Neuronal stem cell (in vitro differentiated cells): ENCODE measurements at regions not wholly inside any gene's neighbourhood (a gene's known extent, or its start where the extent isn't known, plus 50 kb on each side); places are given as distances from the start of the nearest gene placed in this dataset.
A peak's percentile ranks its signal among the peaks of the same experiment; 100 is the strongest.

Experiments
- DNase-seq: peaks from one replicate; pipeline ENCODE4 v3.0.0-alpha.2; 2013; ENCODE audit warnings: low spot score
- H2AFZ ChIP-seq: one replicate; pipeline ENCODE4 v1.6.1; 2013; ENCODE audit warnings: mild to moderate bottlenecking, low read length, inconsistent platforms
- H2AK5ac ChIP-seq: 2 replicates; pipeline ENCODE4 v1.6.1; 2013; ENCODE audit warnings: low read depth, mild to moderate bottlenecking, inconsistent platforms, low read length, moderate library complexity, mixed read lengths
- H2BK120ac ChIP-seq: 2 replicates; pipeline ENCODE4 v1.6.1; 2013; ENCODE audit warnings: low read depth, mild to moderate bottlenecking, inconsistent platforms, low read length, moderate library complexity, mixed read lengths
- H2BK12ac ChIP-seq: one replicate; pipeline ENCODE4 v1.6.1; 2013; ENCODE audit warnings: low read length, inconsistent platforms
- H2BK15ac ChIP-seq: 2 replicates; pipeline ENCODE4 v1.6.1; 2013; ENCODE audit warnings: mild to moderate bottlenecking, low read length, inconsistent platforms, mixed read lengths
- H2BK5ac ChIP-seq: one replicate; pipeline ENCODE4 v1.6.1; 2013; ENCODE audit warnings: inconsistent platforms, mild to moderate bottlenecking, low read length, moderate library complexity
- H3K14ac ChIP-seq: one replicate; pipeline ENCODE4 v1.6.1; 2013; ENCODE audit warnings: low read length, inconsistent platforms
- H3K18ac ChIP-seq: 2 replicates; pipeline ENCODE4 v1.6.1; 2013; ENCODE audit warnings: low read length, inconsistent platforms
- H3K23ac ChIP-seq: 2 replicates; pipeline ENCODE4 v1.6.1; 2013; ENCODE audit warnings: low read depth, mild to moderate bottlenecking, mixed read lengths, low read length, inconsistent platforms; ENCODE audit not compliant: poor library complexity
- H3K27ac ChIP-seq: replicated peaks from 3 replicates; pipeline ENCODE4 v1.5.1; 2013; ENCODE audit warnings: low read length, inconsistent platforms
- H3K27me3 ChIP-seq, 3 experiments: 2 replicates each; pipeline ENCODE4 v1.6.1; 2013; ENCODE audit warnings: low read length in 3 of 3, mild to moderate bottlenecking in 2 of 3, inconsistent platforms in 1 of 3, low read depth in 1 of 3, mixed read lengths in 1 of 3, moderate library complexity in 1 of 3; ENCODE audit not compliant: control insufficient read depth in 3 of 3, insufficient read depth in 3 of 3
- H3K36me3 ChIP-seq, 2 donors: replicated peaks in 1 of 2; 2 replicates each; pipeline ENCODE4 v1.6.1; 2013; ENCODE audit warnings: low read length in 2 of 2; ENCODE audit not compliant: control insufficient read depth in 2 of 2, insufficient read depth in 2 of 2
- H3K4ac ChIP-seq: 2 replicates; pipeline ENCODE4 v1.6.1; 2013; ENCODE audit warnings: inconsistent platforms, mild to moderate bottlenecking, low read length, moderate library complexity
- H3K4me1 ChIP-seq, 2 donors: 1 replicate in 1 of 2; 2 replicates in 1 of 2; pipeline ENCODE4 v1.6.1; 2013; ENCODE audit warnings: low read length in 2 of 2, low read depth in 1 of 2; ENCODE audit not compliant: control insufficient read depth in 2 of 2, insufficient read depth in 1 of 2
- H3K4me2 ChIP-seq: one replicate; pipeline ENCODE4 v1.6.1; 2013; ENCODE audit warnings: mild to moderate bottlenecking, low read length, inconsistent platforms; ENCODE audit not compliant: insufficient read depth, poor library complexity, severe bottlenecking
- H3K4me3 ChIP-seq, 2 donors: 2 replicates each; pipeline ENCODE4 v1.5.1; 2013; ENCODE audit warnings: low read length in 2 of 2, mild to moderate bottlenecking in 2 of 2, inconsistent platforms in 1 of 2, moderate library complexity in 1 of 2
- H3K79me1 ChIP-seq: one replicate; pipeline ENCODE4 v1.6.1; 2013; ENCODE audit warnings: low read depth, mild to moderate bottlenecking, inconsistent platforms, low read length, moderate library complexity
- H3K9ac ChIP-seq: one replicate; pipeline ENCODE4 v1.6.1; 2013; ENCODE audit warnings: mild to moderate bottlenecking, low read depth, low read length, inconsistent platforms; ENCODE audit not compliant: poor library complexity
- H3K9me3 ChIP-seq, 2 donors: replicated peaks in 1 of 2; 2 replicates each; pipeline versions ENCODE3 to v1.6.1; 2013; ENCODE audit warnings: low read length in 2 of 2, mild to moderate bottlenecking in 2 of 2, inconsistent platforms in 1 of 2, low read depth in 1 of 2, mixed read lengths in 1 of 2, moderate library complexity in 1 of 2; ENCODE audit not compliant: control insufficient read depth in 2 of 2, insufficient read depth in 1 of 2
- H4K8ac ChIP-seq: one replicate; pipeline ENCODE4 v1.6.1; 2013; ENCODE audit warnings: low read depth, mild to moderate bottlenecking, inconsistent platforms, low read length, moderate library complexity
- H4K91ac ChIP-seq: one replicate; pipeline ENCODE4 v1.6.1; 2013; ENCODE audit warnings: low read length, low read depth, mild to moderate bottlenecking, inconsistent platforms; ENCODE audit not compliant: poor library complexity
- WGBS, 2 donors: extraction: QIAGEN DNeasy Blood & Tissue Kit; methylation state at CpG; one replicate each; pipeline ENCODE4 v1.1.7; 2013; ENCODE audit warnings: missing lambda C conversion rate in 2 of 2, mixed read lengths in 1 of 2; ENCODE audit not compliant: insufficient read length in 2 of 2, insufficient replicate concordance in 1 of 2; ENCODE audit errors: extremely low coverage in 2 of 2; 5-methylcytosine and 5-hydroxymethylcytosine counted together

GRCh38 chr3:177608443-177608842, 411.2 kb upstream of the TBL1XR1 start:
- Histone ChIP-seq H3K23ac (no peak overlapping the region), H4K91ac (no peak overlapping the region), H3K9ac (no peak overlapping the region), H2BK5ac (no peak overlapping the region), H4K8ac (no peak overlapping the region), H3K4me1 (peaks cover 3 to 19% of the 10 kb centered on the region in 2 donors), H3K14ac (no peak overlapping the region), H2BK12ac (no peak overlapping the region), H3K4me2 (no peak overlapping the region), H3K36me3 (no peaks in the 10 kb centered on the region), H3K4me3 (no peak overlapping the region), H2BK15ac (no peak overlapping the region), H3K27me3 (no peaks in the 10 kb centered on the region), H2AK5ac (no peak overlapping the region), H3K79me1 (no peaks in the 10 kb centered on the region), H2BK120ac (no peak overlapping the region), H3K4ac (no peak overlapping the region), H3K27ac (no peak overlapping the region), H2AFZ (no peak overlapping the region), H3K18ac (no peak overlapping the region), H3K9me3 (peaks cover 0 to 13% of the 10 kb centered on the region in 2 donors)
- DNase-seq: no peak
- no CpG with 5 or more reads among the region's 1 CpG for WGBS, 2 donors

GRCh38 chr3:177609613-177610012, 412.3 kb upstream of the TBL1XR1 start:
- DNase-seq: no peak
- H3K9ac ChIP-seq: no peak overlapping the region
- no peak overlapping the region for H3K14ac ChIP-seq
- H2BK5ac ChIP-seq: no peak overlapping the region
- H3K4me3 ChIP-seq: no peak overlapping the region
- no peaks in the 10 kb centered on the region for H3K79me1 ChIP-seq
- H2BK12ac ChIP-seq: no peak overlapping the region
- no peak overlapping the region for H4K8ac ChIP-seq
- no peak overlapping the region for H2BK120ac ChIP-seq
- no peak overlapping the region for H2BK15ac ChIP-seq
- no peak overlapping the region for H3K27ac ChIP-seq
- H3K4me1 ChIP-seq: peaks cover 3 to 19% of the 10 kb centered on the region in 2 donors
- H3K27me3 ChIP-seq: no peaks in the 10 kb centered on the region
- H2AFZ ChIP-seq: no peak overlapping the region
- H4K91ac ChIP-seq: no peak overlapping the region
- no peak overlapping the region for H3K23ac ChIP-seq
- H2AK5ac ChIP-seq: no peak overlapping the region
- no peak overlapping the region for H3K4me2 ChIP-seq
- no peak overlapping the region for H3K18ac ChIP-seq
- H3K4ac ChIP-seq: no peak overlapping the region
- peaks cover 0 to 14% of the 10 kb centered on the region in 2 donors for H3K9me3 ChIP-seq
- H3K36me3 ChIP-seq: no peaks in the 10 kb centered on the region

- Histone ChIP-seq H2AFZ (peak overlapping the region; percentile 70), H3K79me1 (no peaks in the 10 kb centered on the region), H3K18ac (no peak overlapping the region), H4K8ac (no peak overlapping the region), H3K9me3 (peaks cover 0 to 8% of the 10 kb centered on the region in 2 donors), H3K4me2 (no peak overlapping the region), H3K27me3 (no peaks in the 10 kb centered on the region), H3K4me3 (no peak overlapping the region), H3K27ac (no peak overlapping the region), H2BK12ac (no peak overlapping the region), H2BK15ac (no peak overlapping the region), H3K9ac (no peak overlapping the region), H4K91ac (no peak overlapping the region), H3K23ac (no peak overlapping the region), H2BK5ac (no peak overlapping the region), H3K36me3 (no peaks in the 10 kb centered on the region), H3K4me1 (peaks cover 3 to 24% of the 10 kb centered on the region in 2 donors), H3K14ac (no peak overlapping the region), H2AK5ac (no peak overlapping the region), H2BK120ac (no peak overlapping the region), H3K4ac (no peak overlapping the region)
- no peak for DNase-seq
- WGBS, 2 donors: no CpG with 5 or more reads among the region's 2 CpGs
Measured at GRCh38 chr3:177610262-177610661, 413.0 kb upstream of the TBL1XR1 start.

- WGBS, 2 donors: no CpG with 5 or more reads among the region's 5 CpGs
- DNase-seq: no peak
- Histone ChIP-seq H3K9me3 (peaks cover 0 to 3% of the 10 kb centered on the region in 2 donors), H2BK5ac (no peak overlapping the region), H2BK12ac (no peak overlapping the region), H4K91ac (no peak overlapping the region), H4K8ac (no peak overlapping the region), H3K27ac (no peak overlapping the region), H3K4me3 (no peak overlapping the region), H3K27me3 (no peaks in the 10 kb centered on the region), H2AK5ac (no peak overlapping the region), H2BK15ac (no peak overlapping the region), H3K4me1 (peaks cover 3 to 28% of the 10 kb centered on the region in 2 donors), H3K79me1 (no peaks in the 10 kb centered on the region), H3K18ac (no peak overlapping the region), H3K4me2 (no peak overlapping the region), H3K9ac (no peak overlapping the region), H3K14ac (no peak overlapping the region), H3K23ac (no peak overlapping the region), H2AFZ (peak overlapping the region; percentile 70), H3K4ac (no peak overlapping the region), H3K36me3 (no peaks in the 10 kb centered on the region), H2BK120ac (no peak overlapping the region)
Measured at GRCh38 chr3:177610686-177611633, 413.7 kb upstream of the TBL1XR1 start.
